IPS DF 19.7 (cell line): ENCODE measurements at regions not wholly inside any gene's neighbourhood (a gene's known extent, or its start where the extent isn't known, plus 50 kb on each side); places are given as distances from the start of the nearest gene placed in this dataset.
A peak's percentile ranks its signal among the peaks of the same experiment; 100 is the strongest.

Experiments
- DNase-seq: peaks from one replicate; pipeline ENCODE4 v3.0.0-alpha.2; 2013; ENCODE audit warnings: low read depth, low spot score

DNA sequence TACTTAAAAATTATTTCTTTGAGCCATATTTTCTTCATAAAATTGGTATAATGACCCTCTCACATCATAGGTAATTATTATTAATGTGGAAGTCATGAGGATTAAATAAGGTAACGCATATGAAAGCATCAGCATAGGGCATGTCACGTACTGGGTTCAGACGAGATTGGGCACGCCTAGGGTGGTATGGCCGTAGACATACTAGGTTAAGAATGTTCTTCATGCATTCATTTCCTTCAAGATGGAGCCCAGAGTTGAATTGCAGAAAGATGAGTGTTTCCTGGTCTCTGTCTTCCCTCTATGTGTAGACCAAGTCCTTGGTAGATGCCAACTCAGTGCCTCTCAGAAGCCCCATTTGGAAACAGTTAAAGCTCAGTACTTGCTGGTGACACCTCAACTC lies 174.1 kb upstream of the CLINT1 start:
- DNase-seq: no peak

DNA sequence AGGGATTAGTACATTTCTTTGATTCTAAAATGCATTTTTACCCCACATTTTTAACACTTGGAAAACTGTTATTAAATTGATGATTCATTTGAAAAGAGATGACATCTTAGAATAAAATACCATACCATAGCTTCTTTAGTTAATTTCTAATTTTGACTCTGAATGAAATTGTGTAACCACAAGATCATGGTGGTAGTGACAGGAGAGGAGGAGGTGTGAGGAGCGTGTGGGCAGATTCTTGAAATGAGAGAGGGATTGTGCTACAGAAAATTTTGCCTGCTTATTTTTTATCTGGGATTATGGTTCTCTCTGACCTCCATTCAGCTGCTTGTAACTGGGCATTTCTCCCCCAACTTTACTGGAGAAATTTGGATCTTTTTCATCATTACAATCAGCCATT lies 173.3 kb upstream of the CLINT1 start:
- no peak for DNase-seq

GRCh38 chr5:158027806-158028775 lies 169.1 kb upstream of the CLINT1 start:
- DNase-seq: no peak

DNA sequence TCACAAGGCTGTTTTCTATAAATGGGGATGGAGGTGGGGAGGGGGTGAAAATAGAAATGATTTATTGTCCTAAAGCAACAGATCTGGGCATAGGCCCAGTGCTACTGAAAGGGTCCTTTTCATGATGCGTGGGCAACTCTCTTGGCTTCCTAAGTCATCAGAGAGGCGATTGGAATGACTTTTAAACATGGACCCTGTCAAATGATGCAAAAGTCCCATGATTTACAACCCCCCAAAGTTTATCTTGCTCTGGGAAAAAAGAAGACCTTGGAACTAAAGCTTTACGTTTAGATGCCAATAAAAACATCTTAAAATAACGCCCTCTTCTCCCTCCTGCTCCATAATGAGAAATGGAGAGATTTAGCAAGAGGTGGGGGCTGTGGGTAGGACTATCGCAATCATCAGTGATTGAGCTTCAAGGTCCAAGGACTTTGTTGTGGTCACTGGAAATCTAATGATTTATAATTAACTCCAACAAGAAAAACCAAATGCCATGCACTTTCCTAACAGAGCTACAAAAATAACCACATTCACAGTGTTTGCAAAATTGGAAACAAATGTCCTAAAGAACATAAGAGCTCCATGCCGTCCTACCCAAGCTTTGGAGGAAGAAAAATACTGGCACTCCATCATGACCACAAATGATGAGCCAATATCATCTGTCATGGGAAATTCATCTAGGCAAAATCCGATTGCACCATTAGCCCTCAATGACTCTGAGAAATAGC lies 167.5 kb upstream of the CLINT1 start:
- DNase-seq: no peak

DNA sequence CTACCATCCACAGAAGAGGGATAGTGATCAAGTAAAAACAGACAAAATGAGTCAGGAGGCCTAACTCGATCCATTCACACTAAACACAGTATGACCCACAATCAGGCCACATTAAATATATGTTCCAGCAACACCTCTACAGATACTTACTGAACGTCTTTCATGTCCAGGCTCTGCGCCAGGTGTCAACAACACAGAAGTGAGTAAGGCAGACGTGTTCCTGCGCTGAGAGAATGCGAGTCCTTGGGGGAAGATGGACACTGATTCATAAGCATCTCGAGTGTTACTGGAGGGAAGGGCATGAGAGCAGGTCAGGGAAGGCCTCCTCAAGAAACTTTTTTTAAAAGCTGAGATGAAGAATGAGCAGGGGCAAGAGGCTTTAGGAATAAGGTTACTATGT lies 164.3 kb upstream of the CLINT1 start:
- no peak for DNase-seq

DNA sequence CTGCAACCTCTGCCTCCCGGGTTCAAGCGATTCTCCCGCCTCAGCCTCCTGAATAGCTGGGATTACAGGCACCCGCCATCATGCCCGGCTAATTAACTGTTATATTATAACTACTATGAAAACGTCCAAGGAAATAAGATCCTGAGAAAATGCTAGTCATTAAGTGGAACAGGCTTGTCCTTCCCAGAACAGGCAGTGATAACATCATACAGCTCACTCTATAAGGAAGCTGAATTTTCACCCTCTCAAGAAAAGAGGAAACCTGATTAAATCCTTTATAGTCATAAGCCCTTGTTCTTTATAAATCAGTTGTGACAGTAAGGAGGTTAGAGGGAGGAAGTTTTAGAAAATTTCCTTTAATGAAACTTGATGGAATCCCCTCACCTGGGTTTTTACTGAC lies 163.9 kb upstream of the CLINT1 start:
- no peak for DNase-seq

GRCh38 chr5:158022393-158022792 lies 163.4 kb upstream of the CLINT1 start:
- DNase-seq: no peak

- no peak for DNase-seq
Measured at GRCh38 chr5:158020555-158021418, 161.8 kb upstream of the CLINT1 start.

DNA sequence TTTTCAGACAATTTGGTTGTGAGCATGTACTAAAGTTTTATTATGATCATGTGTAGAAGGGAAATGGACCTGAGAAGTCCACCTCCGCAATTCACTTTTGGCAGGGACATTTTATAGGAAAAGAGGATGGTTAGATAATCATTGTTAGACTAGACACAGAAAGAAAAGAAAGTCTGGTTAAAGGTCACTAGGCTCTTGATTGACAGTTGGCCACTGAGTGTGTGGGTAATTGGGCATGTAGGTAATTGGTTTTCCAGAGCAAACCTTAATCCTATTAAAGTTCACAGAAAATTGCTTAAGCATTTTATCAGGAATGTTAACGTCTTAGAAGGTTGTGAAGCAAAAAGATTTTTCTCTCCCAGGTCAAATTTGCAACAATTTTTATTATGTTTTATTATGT lies 158.5 kb upstream of the CLINT1 start:
- no peak for DNase-seq

- DNase-seq: no peak
Measured at GRCh38 chr5:158014372-158014771, 155.4 kb upstream of the CLINT1 start.

- peak; percentile 42 for DNase-seq
Measured at GRCh38 chr5:158013939-158014338, 155.0 kb upstream of the CLINT1 start.

GRCh38 chr5:158013303-158013702 lies 154.4 kb upstream of the CLINT1 start:
- peak; percentile 67 for DNase-seq

DNA sequence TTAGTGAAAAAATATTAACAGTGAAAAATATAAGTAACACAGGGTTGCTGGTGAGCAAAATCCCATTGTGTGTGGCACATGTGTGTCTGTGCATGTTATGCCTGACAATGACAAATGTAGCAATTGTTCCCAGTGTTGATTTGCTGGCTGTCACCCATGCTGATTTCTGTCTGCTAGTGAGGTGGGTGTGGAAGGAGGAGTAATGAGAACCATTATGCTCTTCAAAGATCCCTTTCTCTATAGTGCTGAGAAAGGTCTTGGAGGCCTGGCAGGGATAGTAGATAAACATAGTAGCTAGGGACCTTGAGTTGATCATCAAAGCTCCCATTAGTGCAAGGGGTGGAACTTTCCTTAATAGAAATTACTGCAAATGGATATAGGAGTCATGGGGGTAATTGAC lies 152.5 kb upstream of the CLINT1 start:
- no peak for DNase-seq

GRCh38 chr5:158010831-158011230 lies 151.9 kb upstream of the CLINT1 start:
- no peak for DNase-seq

- no peak for DNase-seq
Measured at GRCh38 chr5:158007336-158007735, 148.4 kb upstream of the CLINT1 start.

- no peak for DNase-seq
Measured at GRCh38 chr5:157999696-158000095, 140.8 kb upstream of the CLINT1 start.

- DNase-seq: no peak
Measured at GRCh38 chr5:157997991-157998504, 139.1 kb upstream of the CLINT1 start.

GRCh38 chr5:157994906-157995519 lies 136.1 kb upstream of the CLINT1 start:
- peak; percentile 72 for DNase-seq

GRCh38 chr5:157993986-157994691 lies 135.2 kb upstream of the CLINT1 start:
- no peak for DNase-seq

DNA sequence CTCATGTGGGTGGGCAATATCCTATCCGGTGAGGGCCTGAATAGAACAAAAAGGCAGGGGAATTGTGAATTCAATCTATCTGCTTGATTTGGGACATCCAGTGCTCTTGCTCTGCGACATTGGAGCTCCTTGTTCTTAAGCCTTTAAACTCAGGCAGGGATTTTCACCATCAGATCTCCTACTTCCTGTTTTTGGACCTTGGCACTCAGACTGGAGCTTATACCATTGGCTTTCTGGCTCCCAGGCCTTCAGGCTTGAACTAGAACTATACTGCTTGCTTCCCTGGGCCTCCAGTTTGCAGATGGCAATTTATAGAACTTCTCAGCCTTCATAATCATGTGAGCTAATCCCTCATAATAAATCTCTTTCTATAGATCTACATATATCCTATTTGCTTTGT lies 134.3 kb upstream of the CLINT1 start:
- no peak for DNase-seq
